CD1c-positive myeloid dendritic cell (primary cell): ENCODE measurements at regions not wholly inside any gene's neighbourhood (a gene's known extent, or its start where the extent isn't known, plus 50 kb on each side); places are given as distances from the start of the nearest gene placed in this dataset.

Experiments used
- DNase-seq: peaks from one replicate; pipeline ENCODE4 v3.0.0-alpha.2; 2016; ENCODE audit errors: extremely low spot score

DNA sequence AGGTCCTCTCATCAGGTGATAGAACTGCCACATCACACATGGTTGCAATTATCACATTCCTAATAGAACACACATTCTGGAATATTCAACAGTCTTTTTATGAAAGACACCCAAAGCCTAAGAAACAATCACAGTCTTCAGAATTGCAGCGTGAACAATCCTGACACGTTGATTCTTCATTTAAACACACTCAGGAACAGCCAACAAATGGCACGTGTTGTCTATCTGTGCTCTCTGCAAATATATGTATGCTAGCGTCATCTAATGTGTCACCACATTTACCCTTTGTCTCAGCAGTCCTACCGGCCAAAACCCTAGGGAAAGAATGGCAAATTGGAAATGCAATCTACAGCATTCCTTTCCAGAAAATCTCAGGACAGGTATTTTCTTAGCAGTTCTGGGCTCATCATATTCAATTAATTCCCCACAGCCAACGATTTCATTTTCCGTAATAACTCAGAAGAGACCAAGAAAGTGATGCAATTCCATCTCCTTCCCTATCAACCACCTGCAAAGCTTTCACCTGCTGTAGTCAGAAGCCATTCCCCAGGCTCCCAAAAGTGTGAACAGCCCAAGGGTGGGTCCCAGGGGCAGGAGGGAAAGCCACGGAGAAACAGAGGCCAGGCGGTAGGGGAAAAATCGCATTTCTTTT is 280.3 kb upstream of the JARID2 start:
- no peak for DNase-seq

DNA sequence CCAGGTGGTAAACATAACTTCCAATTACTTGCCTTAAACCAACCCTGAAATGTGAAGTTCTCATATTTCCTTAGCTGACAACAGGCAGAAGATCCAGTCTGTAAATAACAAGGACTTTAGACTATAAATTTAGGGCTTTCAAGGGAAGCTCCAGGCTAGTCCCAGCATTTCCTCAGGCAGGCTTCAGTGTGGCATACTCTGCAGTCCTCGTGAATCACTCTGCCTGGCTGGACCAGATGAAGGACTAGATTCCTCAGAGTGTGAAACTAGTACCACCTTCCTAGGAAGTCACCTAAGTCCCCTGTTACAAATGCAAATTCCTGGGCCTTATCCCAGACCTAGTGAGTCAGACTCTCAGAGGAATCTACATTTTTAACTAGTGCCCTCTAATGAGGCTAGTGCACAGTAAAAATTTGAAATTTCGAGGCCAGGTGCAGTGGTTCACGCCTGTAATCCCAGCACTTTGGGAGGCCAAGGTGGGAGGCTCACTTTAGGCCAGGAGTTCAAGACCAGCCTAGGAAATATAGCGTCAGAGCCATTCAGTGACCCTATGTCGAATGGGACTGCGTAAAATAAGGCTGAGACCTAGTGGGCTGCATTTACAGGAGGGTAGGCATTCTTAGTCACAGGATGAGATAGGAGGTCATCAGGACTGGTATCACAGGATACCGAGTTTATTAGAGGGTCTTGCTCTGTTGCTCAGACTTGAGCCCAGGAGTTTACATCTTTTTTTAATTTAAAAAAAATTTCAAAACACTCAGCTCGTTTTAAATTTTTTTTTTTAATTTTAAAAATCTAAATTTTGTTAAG is 279.6 kb upstream of the JARID2 start:
- no peak for DNase-seq

DNA sequence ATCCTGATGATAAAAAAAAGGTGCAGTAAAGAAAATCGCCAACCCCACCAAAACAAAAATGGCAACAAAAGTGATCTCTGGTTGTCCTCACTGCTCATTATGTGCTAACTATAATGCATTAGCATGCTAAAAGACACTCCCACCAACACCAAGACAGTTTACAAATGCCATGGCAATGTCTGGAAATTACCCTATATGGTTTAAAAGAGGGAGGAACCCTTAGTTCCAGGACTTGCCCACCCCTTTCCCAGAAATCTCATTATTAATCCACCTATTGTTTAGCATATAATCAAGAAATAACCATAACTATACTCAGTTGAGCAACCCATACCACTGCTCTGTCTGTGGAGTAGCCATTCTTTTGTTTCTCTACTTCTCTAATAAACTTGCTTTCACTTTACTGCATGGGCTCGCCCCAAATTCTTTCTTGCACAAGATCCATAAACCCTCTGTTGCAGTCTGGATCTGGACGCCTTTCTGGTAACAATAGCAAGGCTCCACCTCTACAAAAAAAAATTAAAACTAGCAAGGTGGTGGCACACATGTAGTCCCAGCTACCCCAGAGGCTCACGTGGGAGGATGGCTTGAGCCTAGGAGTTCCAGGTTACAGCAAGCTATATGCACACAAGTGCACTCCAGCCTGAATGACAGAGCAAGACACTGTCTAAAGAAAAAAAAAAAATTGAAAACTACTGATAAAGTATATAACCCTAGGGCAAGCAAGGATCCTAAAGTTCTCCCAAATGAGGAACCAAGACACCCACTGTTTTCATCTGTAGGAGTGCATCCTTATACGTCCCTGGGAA is 278.8 kb upstream of the JARID2 start:
- peak; percentile 53 for DNase-seq

- DNase-seq, result no peak
Measured at GRCh38 chr6:14968056-14968637, 277.7 kb upstream of the JARID2 start.

- DNase-seq, result no peak
Measured at GRCh38 chr6:14969126-14969525, 276.7 kb upstream of the JARID2 start.

GRCh38 chr6:14972379-14973067 is 273.3 kb upstream of the JARID2 start:
- DNase-seq, result peak; percentile 29

- DNase-seq, result no peak
Measured at GRCh38 chr6:14974372-14974771, 271.5 kb upstream of the JARID2 start.

DNA sequence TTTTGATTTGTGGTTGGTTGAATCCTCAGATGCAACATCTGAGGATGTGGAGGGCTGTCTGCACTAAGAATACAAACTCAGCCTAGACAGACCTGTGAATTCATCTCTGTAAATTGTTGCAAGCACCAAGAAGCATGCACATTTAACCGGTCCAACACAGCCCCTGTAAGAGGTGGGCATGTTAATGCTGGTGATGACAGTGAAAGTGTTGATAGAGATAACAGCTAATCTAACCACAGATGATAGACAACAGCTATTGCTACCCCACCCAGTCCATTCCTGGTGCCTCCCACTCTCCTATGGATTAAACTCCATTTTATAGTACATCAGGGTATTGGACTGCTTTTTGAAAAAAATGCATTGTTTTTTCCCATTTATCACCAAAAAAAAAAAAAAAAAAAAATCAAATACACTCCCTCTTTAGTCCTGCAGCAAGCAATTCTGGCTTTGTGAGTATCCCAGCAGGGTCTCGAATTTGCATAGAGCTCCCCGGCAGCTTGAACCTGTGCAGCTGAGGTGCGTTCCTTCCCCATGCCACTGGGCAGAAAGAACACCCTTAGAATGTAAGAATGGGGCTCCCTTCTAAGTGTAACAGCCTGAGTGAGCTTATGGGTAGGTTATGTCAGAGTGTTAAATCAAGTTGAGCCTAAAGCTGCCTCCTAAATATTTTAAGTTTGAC is 270.9 kb upstream of the JARID2 start:
- no peak for DNase-seq

- DNase-seq, result peak; percentile 29
Measured at GRCh38 chr6:14975471-14975817, 270.4 kb upstream of the JARID2 start.

- no peak for DNase-seq
Measured at GRCh38 chr6:14977747-14978382, 268.0 kb upstream of the JARID2 start.

- peak; percentile 41 for DNase-seq
Measured at GRCh38 chr6:14981960-14982359, 263.9 kb upstream of the JARID2 start.

DNA sequence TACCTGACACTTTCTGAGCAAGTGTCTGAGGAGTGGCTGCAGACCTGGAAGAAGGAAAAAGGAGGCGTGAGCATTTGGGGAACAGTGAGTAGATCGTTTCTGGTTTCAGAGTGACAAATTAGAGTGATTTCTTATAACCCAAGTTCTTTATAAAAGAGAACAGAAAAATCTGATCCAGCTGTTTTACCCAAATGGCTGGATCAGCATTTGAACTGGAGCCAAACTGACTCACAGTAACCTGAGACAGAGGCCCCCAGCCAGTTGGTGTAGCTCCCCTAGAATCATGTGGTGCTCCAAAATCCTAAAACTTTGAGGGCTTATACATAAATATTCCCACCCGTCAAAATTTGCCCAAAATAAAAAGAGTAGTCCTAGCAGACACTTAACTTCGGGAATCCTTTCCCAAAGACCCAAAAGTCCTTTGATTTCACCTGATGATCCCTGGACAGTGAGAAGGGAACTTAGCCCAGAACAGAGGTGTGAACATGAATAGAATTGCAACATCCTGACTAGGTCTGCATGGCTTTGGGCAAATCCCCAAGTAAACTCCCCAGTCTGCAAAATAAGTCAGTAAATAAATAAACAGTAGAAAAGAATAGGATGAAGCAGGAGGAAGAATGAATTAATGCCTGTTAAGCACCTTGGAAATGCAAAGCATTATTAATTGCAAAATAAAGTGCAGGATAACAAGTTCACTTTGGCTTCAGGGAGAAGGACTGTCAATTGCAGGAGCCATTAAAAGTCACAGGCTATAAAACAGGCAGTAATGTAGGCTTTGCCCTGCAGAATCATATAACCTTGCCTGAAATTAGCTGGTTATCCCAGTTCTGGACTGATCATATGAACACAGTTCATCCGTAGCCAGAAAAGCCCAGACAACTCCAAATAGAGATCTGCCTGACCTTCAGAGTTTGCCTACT is 262.0 kb upstream of the JARID2 start:
- peak; percentile 62 for DNase-seq

GRCh38 chr6:14984519-14984853 is 261.4 kb upstream of the JARID2 start:
- no peak for DNase-seq

DNA sequence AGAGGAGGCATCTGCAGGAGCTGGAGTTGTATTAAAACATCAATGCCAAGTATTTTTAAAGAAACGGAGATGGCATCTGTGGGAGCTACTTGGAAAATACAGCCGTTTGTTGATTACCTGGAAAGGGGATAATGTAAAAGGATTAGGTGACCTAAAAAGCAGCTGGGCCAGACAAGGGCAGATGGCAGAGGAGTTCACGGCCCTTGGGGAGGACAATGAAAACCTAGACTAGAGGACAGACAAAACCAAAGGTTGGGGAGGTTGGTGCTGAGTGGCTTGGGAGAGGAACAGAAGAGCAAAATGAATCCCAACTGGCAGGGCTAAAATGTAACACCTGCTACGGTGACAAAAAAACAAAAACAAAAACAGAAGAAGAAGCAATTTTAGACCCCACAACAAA is 260.5 kb upstream of the JARID2 start:
- no peak for DNase-seq

DNA sequence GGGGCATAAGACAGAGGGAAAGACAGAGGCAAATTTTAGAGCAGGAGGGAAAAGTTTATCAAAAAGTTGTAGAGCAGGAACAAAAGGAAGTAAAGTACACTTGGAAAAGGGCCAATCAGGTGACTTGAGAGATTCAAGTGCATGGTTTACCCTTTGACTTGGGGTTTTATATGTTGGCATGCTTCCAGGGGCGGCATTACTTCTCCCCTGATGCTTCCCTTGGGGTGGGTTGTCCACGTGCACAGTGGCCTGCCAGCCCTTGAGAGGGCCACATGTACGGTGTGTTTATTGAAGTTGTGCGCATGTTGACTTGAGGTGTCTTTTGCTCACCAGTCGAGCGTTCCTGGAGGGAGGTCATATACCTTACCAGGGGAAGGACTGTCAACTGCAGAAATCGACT is 259.5 kb upstream of the JARID2 start:
- no peak for DNase-seq

DNA sequence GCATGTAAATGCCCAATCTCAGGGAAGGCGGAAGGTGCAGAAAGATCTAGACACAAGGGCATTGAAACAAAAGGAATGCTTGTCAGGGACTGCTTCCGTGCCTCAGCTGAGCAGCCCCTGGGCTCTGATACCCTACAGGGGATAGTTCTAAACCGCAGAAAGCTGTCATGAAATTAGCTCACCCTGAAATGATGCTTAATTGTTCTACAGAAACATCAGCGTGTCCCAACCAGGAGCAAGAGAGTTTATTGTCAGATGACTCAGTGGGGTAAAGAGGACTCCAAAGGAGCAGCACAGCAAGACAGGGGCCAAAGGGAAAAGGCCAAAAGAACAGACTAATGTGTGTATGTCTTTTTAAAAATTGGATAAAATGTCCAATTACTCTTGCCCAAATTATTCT is 258.4 kb upstream of the JARID2 start:
- DNase-seq, result no peak

DNA sequence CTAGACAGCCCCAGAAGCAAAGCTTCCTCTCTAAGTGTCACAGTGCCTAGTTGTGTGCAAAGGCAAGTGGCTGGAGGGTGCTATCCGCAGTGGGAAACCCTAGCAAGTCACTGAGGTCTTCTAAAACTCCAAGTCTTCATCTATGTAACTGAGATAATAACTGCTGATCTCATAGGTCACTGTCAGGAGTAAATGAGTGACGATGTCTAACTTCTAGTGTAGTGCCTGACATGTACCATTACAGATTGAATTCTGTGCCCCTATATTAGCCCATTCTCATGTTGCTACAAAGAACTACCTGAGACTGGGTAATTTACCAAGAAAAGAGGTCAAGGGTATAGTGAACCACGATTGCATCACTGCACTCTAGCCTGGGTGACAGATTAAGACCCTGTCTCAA is 253.5 kb upstream of the JARID2 start:
- DNase-seq, result no peak

DNA sequence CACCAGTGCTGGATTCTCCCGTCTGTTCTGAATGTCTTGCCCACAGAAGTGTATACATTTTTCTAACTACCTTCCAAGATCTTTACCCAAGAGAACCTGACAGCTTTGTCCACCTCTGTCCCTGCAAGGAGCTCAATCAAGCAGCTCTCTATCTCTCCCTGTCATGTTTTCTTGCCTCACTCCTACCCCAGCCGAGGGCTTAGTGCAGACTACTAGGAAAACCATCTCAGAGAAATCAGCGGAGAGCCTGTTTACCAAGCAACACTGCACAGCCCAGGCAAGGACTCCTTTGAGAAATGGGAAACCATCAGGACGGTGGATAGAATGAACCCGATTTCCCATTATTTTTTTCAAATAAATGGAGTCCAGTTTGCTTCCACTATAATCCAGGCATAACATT is 250.7 kb upstream of the JARID2 start:
- DNase-seq, result no peak

GRCh38 chr6:14995966-14996602 is 249.8 kb upstream of the JARID2 start:
- DNase-seq, result no peak
